GM12878 (cell line): ENCODE measurements at regions not wholly inside any gene's neighbourhood (a gene's known extent, or its start where the extent isn't known, plus 50 kb on each side); places are given as distances from the start of the nearest gene placed in this dataset.

Experiments used
- ATAC-seq: fragments of 200-7000 bp; cut with Tn5 transposase; 3 replicates; pipeline ENCODE4 v1.9.1; 2020; ENCODE audit warnings: mild to moderate bottlenecking, moderate library complexity
- BruUV-seq: library from RNA; stranded (reverse); fragments of 400-500 nt; replicated peaks from 2 replicates; lab custom pipeline; 2021; lab: Mats Ljungman, UMichigan
- CTCF ChIA-PET: fragments of 300-600 bp; sonication (Branson Sonifier 250); formaldehyde crosslinking; extraction: SDS; loops from one replicate; lab custom pipeline; 2021; ENCODE audit warnings: inconsistent platforms; lab: Yijun Ruan, JAX
- POLR2A ChIA-PET: fragments of 350-600 bp; formaldehyde crosslinking; extraction: SDS; loops from one replicate; lab custom pipeline; 2021; ENCODE audit warnings: inconsistent platforms; lab: Charles Lee
- RAD21 ChIA-PET: fragments of 300-600 bp; sonication (Branson Sonifier 250); formaldehyde crosslinking; loops from one replicate; lab custom pipeline; 2023; ENCODE audit warnings: antibody characterized with exemption; ENCODE audit not compliant: unreplicated experiment; lab: Charles Lee
- SMC1A ChIA-PET: fragments of 300-600 bp; sonication (Branson Sonifier 250); formaldehyde crosslinking; loops from one replicate; lab custom pipeline; 2023; ENCODE audit not compliant: unreplicated experiment, uncharacterized antibody; lab: Charles Lee
- DNase-seq: peaks from one replicate; pipeline ENCODE4 v3.0.0-alpha.2; 2011; ENCODE audit warnings: low read depth, low spot score
- FAIRE-seq: peaks from 3 replicates; lab custom pipeline; 2011; peaks lifted over from hg19 to GRCh38; lab: Jason Lieb, UNC
- H2AFZ ChIP-seq: 2 replicates; pipeline ENCODE4 v1.6.0; 2011; ENCODE audit warnings: low read depth, low read length, control low read depth; ENCODE audit not compliant: control insufficient read depth
- H3K27ac ChIP-seq: 2 replicates; pipeline ENCODE4 v1.5.1; 2011; ENCODE audit warnings: control low read depth; ENCODE audit not compliant: control insufficient read depth, insufficient read depth
- H3K27me3 ChIP-seq, 2 experiments: replicated peaks in 1 of 2; 2 replicates each; pipeline versions ENCODE4 v1.6.0 to v1.6.1; 2011; ENCODE audit warnings: low read length in 1 of 2; ENCODE audit not compliant: control insufficient read depth in 2 of 2, insufficient read depth in 2 of 2
- H3K36me3 ChIP-seq, 2 experiments: 2 replicates each; pipeline ENCODE4 v1.5.1; 2011; ENCODE audit warnings: low read length in 1 of 2; ENCODE audit not compliant: control insufficient read depth in 2 of 2, insufficient read depth in 2 of 2
- H3K4me1 ChIP-seq: 2 replicates; pipeline ENCODE4 v1.6.1; 2011; ENCODE audit warnings: mild to moderate bottlenecking, low read length, moderate library complexity, mixed read lengths; ENCODE audit not compliant: control insufficient read depth, insufficient read depth
- H3K4me2 ChIP-seq: 2 replicates; pipeline ENCODE4 v1.6.0; 2011; ENCODE audit warnings: control low read depth; ENCODE audit not compliant: control insufficient read depth, insufficient read depth
- H3K4me3 ChIP-seq: fragments of 200-600 bp; sonication (generic); 2 replicates; pipeline ENCODE4 v1.5.1; 2016
- H3K79me2 ChIP-seq: 2 replicates; pipeline ENCODE4 v1.6.0; 2011; ENCODE audit warnings: low read length; ENCODE audit not compliant: control insufficient read depth, insufficient read depth
- H3K9ac ChIP-seq: 2 replicates; pipeline ENCODE4 v1.8.0; 2011; ENCODE audit warnings: low read length, control low read depth, mixed read lengths; ENCODE audit not compliant: control insufficient read depth, insufficient read depth
- H3K9me3 ChIP-seq: replicated peaks from 3 replicates; pipeline ENCODE4 v1.5.1; 2011; ENCODE audit warnings: mild to moderate bottlenecking, low read length; ENCODE audit not compliant: control insufficient read depth, insufficient read depth
- H4K20me1 ChIP-seq: 2 replicates; pipeline ENCODE4 v1.6.0; 2011; ENCODE audit not compliant: control insufficient read depth, insufficient read depth
- BHLHE40 ChIP-seq, 2 experiments: fragments of 450-650 bp in 1 of 2; IDR thresholded peaks; 2 replicates each; pipeline ENCODE4 v1.6.1; 2011 to 2017; ENCODE audit warnings: low read depth in 2 of 2, borderline replicate concordance in 1 of 2, improper control_type of control experiment in 1 of 2, low read length in 1 of 2, mild to moderate bottlenecking in 1 of 2
- BRCA1 ChIP-seq: IDR thresholded peaks from 2 replicates; pipeline ENCODE4 v1.6.1; 2011; ENCODE audit warnings: low read depth, low read length, improper control_type of control experiment
- CBX3 ChIP-seq: fragments of 200-600 bp; sonication (generic); IDR thresholded peaks from 2 replicates; pipeline ENCODE4 v1.6.1; 2016; ENCODE audit warnings: low read depth, borderline replicate concordance
- DPF2 ChIP-seq: fragments of 450-650 bp; IDR thresholded peaks from 2 replicates; pipeline ENCODE4 v1.6.1; 2017; ENCODE audit warnings: mild to moderate bottlenecking
- FOXM1 ChIP-seq: IDR thresholded peaks from 2 replicates; pipeline ENCODE4 v1.6.1; 2012; ENCODE audit warnings: low read depth, mild to moderate bottlenecking, inconsistent platforms, low read length, moderate library complexity
- GATAD2B ChIP-seq: fragments of 450-650 bp; conservative IDR thresholded peaks from 2 replicates; pipeline ENCODE4 v1.6.1; 2017; ENCODE audit warnings: low read depth, mild to moderate bottlenecking, moderate library complexity
- IRF4 ChIP-seq: IDR thresholded peaks from 2 replicates; pipeline ENCODE4 v1.6.1; 2011; ENCODE audit warnings: low read depth, low read length
- MAX ChIP-seq: IDR thresholded peaks from 2 replicates; pipeline ENCODE4 v1.6.1; 2012; ENCODE audit warnings: low read depth, low read length, improper control_type of control experiment
- PAX8 ChIP-seq: fragments of 450-650 bp; IDR thresholded peaks from 2 replicates; pipeline ENCODE4 v1.6.1; 2017; ENCODE audit warnings: mild to moderate bottlenecking, moderate library complexity
- SREBF1 ChIP-seq: IDR thresholded peaks from 2 replicates; pipeline ENCODE4 v1.6.1; 2012; ENCODE audit warnings: mild to moderate bottlenecking, low read length
- TAF1 ChIP-seq: IDR thresholded peaks from 2 replicates; pipeline ENCODE4 v1.6.1; 2011; ENCODE audit warnings: mild to moderate bottlenecking, low read depth, low read length, borderline replicate concordance
- ZNF274 ChIP-seq: IDR thresholded peaks from one replicate; pipeline ENCODE4 v1.8.0; 2011; ENCODE audit not compliant: insufficient read length, insufficient read depth
- WGBS: methylation state at CpG from one replicate; pipeline ENCODE4 v1.1.6; 2016; ENCODE audit warnings: low lambda C conversion rate; ENCODE audit not compliant: insufficient replicate concordance, insufficient coverage; ENCODE audit errors: missing lambda C conversion rate; 5-methylcytosine and 5-hydroxymethylcytosine counted together
- in situ Hi-C: fragments of 300-500 bp; cut with MboI; formaldehyde crosslinking; loops from 9 replicates; pipeline ENCODE4 v1.14.3; 2018; ENCODE audit warnings: mixed read lengths
- intact Hi-C: fragments of 100-400 bp; cut with micrococcal nuclease; formaldehyde crosslinking; loops from one replicate; pipeline ENCODE4 v1.14.2; 2022; ENCODE audit not compliant: unreplicated experiment

- Histone ChIP-seq H3K4me3 (no peak overlapping the region), H3K36me3 (no peaks in the 10 kb centered on the region), H2AFZ (no peak overlapping the region), H3K27ac (no peak overlapping the region), H3K9me3 (no peaks in the 10 kb centered on the region), H3K4me2 (no peak overlapping the region), H4K20me1 (no peaks in the 10 kb centered on the region), H3K9ac (no peak overlapping the region), H3K4me1 (no peaks in the 10 kb centered on the region), H3K79me2 (no peaks in the 10 kb centered on the region), H3K27me3 (no peaks in the 10 kb centered on the region)
- no peak for FAIRE-seq
- ChIA-PET RAD21 (no interaction called here), CTCF (no interaction called here), SMC1A (no interaction called here), POLR2A (no interaction called here)
- no peak for TF ChIP-seq ZNF274
- no peak for TF ChIP-seq CBX3
- no peak for TF ChIP-seq BHLHE40 (IDR thresholded peaks at IDR 0.05; ENCODE audit: borderline replicate concordance in 1 of 2, low read depth in 2 of 2, low read length in 1 of 2)
- TF ChIP-seq BRCA1 = no peak
- TF ChIP-seq SREBF1 = no peak
- no peak for TF ChIP-seq FOXM1
- ATAC-seq = no peak
- in situ Hi-C loops = no loop called here
- DNase-seq = no peak
- BruUV-seq = no TSS peak
- 26% methylated on average over 8 of the region's 8 CpGs for WGBS
- intact Hi-C loops = no loop called here
Measured at GRCh38 chr2:22450831-22451230, 934.1 kb upstream of the KLHL29 start.

- Histone ChIP-seq H2AFZ (no peak overlapping the region), H3K9ac (no peak overlapping the region), H3K27ac (no peak overlapping the region), H4K20me1 (no peaks in the 10 kb centered on the region), H3K36me3 (no peaks in the 10 kb centered on the region), H3K4me2 (no peak overlapping the region), H3K27me3 (no peaks in the 10 kb centered on the region), H3K9me3 (no peaks in the 10 kb centered on the region), H3K4me1 (no peaks in the 10 kb centered on the region), H3K4me3 (no peak overlapping the region), H3K79me2 (no peaks in the 10 kb centered on the region)
- ChIA-PET RAD21 (no interaction called here), CTCF (no interaction called here), POLR2A (no interaction called here), SMC1A (interaction anchor here (0.6 kb wide), 1 partner anchor 565 kb away, joined by 3 read pairs; no protein-coding TSS in a partner anchor)
- no TSS peak for BruUV-seq
- intact Hi-C loops = no loop called here
- 0% methylated on average over 2 of the region's 2 CpGs for WGBS
- DNase-seq (no peak), ATAC-seq (no peak), FAIRE-seq (no peak)
- TF ChIP-seq PAX8 = no peak
- no peak for TF ChIP-seq TAF1
- no peak for TF ChIP-seq DPF2
- no peak for TF ChIP-seq IRF4
- TF ChIP-seq GATAD2B = no peak
- no peak for TF ChIP-seq MAX
- in situ Hi-C loops = no loop called here
Measured at GRCh38 chr2:22454826-22455485, 930.0 kb upstream of the KLHL29 start.
